ENCODE measurements at regions not wholly inside any gene's neighbourhood (a gene's known extent, or its start where the extent isn't known, plus 50 kb on each side); places are given as distances from the start of the nearest gene placed in this dataset.

- H4K20me1 ChIP-seq (ENCODE audit: low read depth): no peaks in the 10 kb centered on the region
- peaks cover 7% of the 10 kb centered on the region for H3K27me3 Mint-ChIP-seq (ENCODE audit: insufficient read depth, low read depth)
- peaks cover 10% of the 10 kb centered on the region for H3K4me1 ChIP-seq
- peaks cover 12% of the 10 kb centered on the region for H3K9me3 Mint-ChIP-seq
- H3K4me2 ChIP-seq: no peak overlapping the region
- no peak overlapping the region for H3K27ac Mint-ChIP-seq
- H3K36me3 ChIP-seq: no peaks in the 10 kb centered on the region
- H3K4me1 Mint-ChIP-seq: peaks cover 18% of the 10 kb centered on the region
- H2AFZ ChIP-seq (replicated peaks): no peak overlapping the region
- H3F3A ChIP-seq (ENCODE audit: low read depth): peaks cover 3% of the 10 kb centered on the region
- no peaks in the 10 kb centered on the region for H3K9me3 ChIP-seq (ENCODE audit: low read depth)
- H3K36me3 Mint-ChIP-seq: no peaks in the 10 kb centered on the region
- no peak for TF ChIP-seq CTCF (IDR thresholded peaks at IDR 0.05)
- no peak for TF ChIP-seq EZH2 (IDR thresholded peaks at IDR 0.05)
- no peak for TF ChIP-seq EZH2phosphoT487 (IDR thresholded peaks at IDR 0.05)
- no peak overlapping the region for H3K4me3 ChIP-seq
- peaks cover 5% of the 10 kb centered on the region for H3K27me3 ChIP-seq
- H3K79me2 ChIP-seq (ENCODE audit: low read depth): no peaks in the 10 kb centered on the region
- no peak for DNase-seq (ENCODE audit: low spot score)
- no peak overlapping the region for H3K9ac ChIP-seq
- H3K27ac ChIP-seq: no peak overlapping the region
- no peak overlapping the region for H3K4me3 Mint-ChIP-seq
Measured at GRCh38 chr10:125284875-125285597, 124.7 kb upstream of the CTBP2 start.

- Mint-ChIP-seq H3K27me3 (ENCODE audit: insufficient read depth, low read depth) (peaks cover 7% of the 10 kb centered on the region), H3K4me1 (peaks cover 18% of the 10 kb centered on the region), H3K9me3 (peaks cover 7% of the 10 kb centered on the region), H3K4me3 (no peak overlapping the region), H3K36me3 (no peaks in the 10 kb centered on the region), H3K27ac (no peak overlapping the region)
- Histone ChIP-seq H3K9ac (no peak overlapping the region), H3F3A (ENCODE audit: low read depth) (peaks cover 3% of the 10 kb centered on the region), H3K36me3 (no peaks in the 10 kb centered on the region), H3K79me2 (ENCODE audit: low read depth) (no peaks in the 10 kb centered on the region), H3K4me3 (no peak overlapping the region), H3K27ac (no peak overlapping the region), H3K4me1 (peaks cover 10% of the 10 kb centered on the region), H4K20me1 (ENCODE audit: low read depth) (no peaks in the 10 kb centered on the region), H2AFZ (replicated peaks) (no peak overlapping the region), H3K27me3 (no peaks in the 10 kb centered on the region), H3K9me3 (ENCODE audit: low read depth) (no peaks in the 10 kb centered on the region), H3K4me2 (peak overlapping the region; percentile 42)
- TF ChIP-seq CTCF (IDR thresholded peaks at IDR 0.05): no peak
- DNase-seq (ENCODE audit: low spot score): no peak
Measured at GRCh38 chr10:125283836-125284614, 123.7 kb upstream of the CTBP2 start.

- H3K79me2 ChIP-seq (ENCODE audit: low read depth): no peaks in the 10 kb centered on the region
- no peak overlapping the region for H3K9ac ChIP-seq
- Mint-ChIP-seq H3K36me3 (no peaks in the 10 kb centered on the region), H3K4me1 (peaks cover 18% of the 10 kb centered on the region), H3K4me3 (no peak overlapping the region), H3K27me3 (ENCODE audit: insufficient read depth, low read depth) (peaks cover 7% of the 10 kb centered on the region), H3K27ac (no peak overlapping the region), H3K9me3 (peaks cover 7% of the 10 kb centered on the region)
- H3K27me3 ChIP-seq: no peaks in the 10 kb centered on the region
- H4K20me1 ChIP-seq (ENCODE audit: low read depth): no peaks in the 10 kb centered on the region
- H3F3A ChIP-seq (ENCODE audit: low read depth): peaks cover 3% of the 10 kb centered on the region
- H3K27ac ChIP-seq: no peak overlapping the region
- H3K4me2 ChIP-seq: peak overlapping the region; percentile 42
- H2AFZ ChIP-seq (replicated peaks): no peak overlapping the region
- no peaks in the 10 kb centered on the region for H3K36me3 ChIP-seq
- TF ChIP-seq EZH2phosphoT487 (IDR thresholded peaks at IDR 0.05) (no peak), EZH2 (IDR thresholded peaks at IDR 0.05) (no peak), CTCF (IDR thresholded peaks at IDR 0.05) (peak; percentile 37)
- peaks cover 10% of the 10 kb centered on the region for H3K4me1 ChIP-seq
- no peak overlapping the region for H3K4me3 ChIP-seq
- peak; percentile 76 for DNase-seq (ENCODE audit: low spot score)
- H3K9me3 ChIP-seq (ENCODE audit: low read depth): no peaks in the 10 kb centered on the region
Measured at GRCh38 chr10:125283191-125283835, 123.0 kb upstream of the CTBP2 start.

Measured in neural progenitor cell (in vitro differentiated cells).